ENCODE measurements at regions not wholly inside any gene's neighbourhood (a gene's known extent, or its start where the extent isn't known, plus 50 kb on each side); places are given as distances from the start of the nearest gene placed in this dataset.

- no peaks in the 10 kb centered on the region for H3K27me3 Mint-ChIP-seq
- H3K4me1 Mint-ChIP-seq (ENCODE audit: low read depth), result no peaks in the 10 kb centered on the region
- H3K36me3 Mint-ChIP-seq (ENCODE audit: low read depth), result no peaks in the 10 kb centered on the region
- ChIA-PET CTCF (no interaction called here), POLR2A (no interaction called here)
- no peak overlapping the region for H3K4me3 Mint-ChIP-seq
- H3K27ac Mint-ChIP-seq, result no peak overlapping the region
- ATAC-seq (ENCODE audit: poor library complexity), result no peak
- no peak for TF ChIP-seq CTCF (IDR thresholded peaks at IDR 0.05)
- no peak overlapping the region for H3K27ac ChIP-seq (ENCODE audit: low read depth in 1 of 2, low read length in 2 of 2)
- no peaks in the 10 kb centered on the region for H3K4me1 ChIP-seq (ENCODE audit: insufficient read depth, low read length)
- no peaks in the 10 kb centered on the region for H3K36me3 ChIP-seq (ENCODE audit: insufficient read depth, low read length)
- no peak for DNase-seq
- intact Hi-C loops (cut with DNase I, micrococcal nuclease), result no loop called here
- H3K9me3 ChIP-seq (ENCODE audit: control insufficient read depth in 1 of 2, insufficient read depth in 1 of 2, low read length in 2 of 2), result peaks cover 0 to 7% of the 10 kb centered on the region in 2 experiments
- H3K27me3 ChIP-seq (ENCODE audit: control insufficient read depth in 1 of 2, insufficient read depth in 2 of 2, low read length in 2 of 2), result no peaks in the 10 kb centered on the region
- H3K9me3 Mint-ChIP-seq, result peaks cover 2% of the 10 kb centered on the region
- no peak overlapping the region for H3K4me3 ChIP-seq (ENCODE audit: low read length)
Measured at GRCh38 chr3:95271395-95271794, 1208.5 kb downstream of the NSUN3 start.

GRCh38 chr3:95272166-95272565, 1209.3 kb downstream of the NSUN3 start:
- ATAC-seq (ENCODE audit: poor library complexity) (no peak), DNase-seq (no peak)
- intact Hi-C loops (cut with DNase I, micrococcal nuclease), result no loop called here
- peaks cover 2% of the 10 kb centered on the region for H3K9me3 Mint-ChIP-seq
- H3K4me1 Mint-ChIP-seq (ENCODE audit: low read depth), result no peaks in the 10 kb centered on the region
- POLR2A ChIA-PET, result no interaction called here
- CTCF ChIA-PET, result no interaction called here
- Histone ChIP-seq H3K4me1 (ENCODE audit: insufficient read depth, low read length) (no peaks in the 10 kb centered on the region), H3K9me3 (ENCODE audit: control insufficient read depth in 1 of 2, insufficient read depth in 1 of 2, low read length in 2 of 2) (peaks cover 0 to 5% of the 10 kb centered on the region in 2 experiments), H3K4me3 (ENCODE audit: low read length) (no peak overlapping the region), H3K36me3 (ENCODE audit: insufficient read depth, low read length) (no peaks in the 10 kb centered on the region), H3K27me3 (ENCODE audit: control insufficient read depth in 1 of 2, insufficient read depth in 2 of 2, low read length in 2 of 2) (no peaks in the 10 kb centered on the region), H3K27ac (ENCODE audit: low read depth in 1 of 2, low read length in 2 of 2) (no peak overlapping the region)
- no peak overlapping the region for H3K27ac Mint-ChIP-seq
- H3K4me3 Mint-ChIP-seq, result no peak overlapping the region
- no peaks in the 10 kb centered on the region for H3K36me3 Mint-ChIP-seq (ENCODE audit: low read depth)
- no peaks in the 10 kb centered on the region for H3K27me3 Mint-ChIP-seq
- TF ChIP-seq CTCF (IDR thresholded peaks at IDR 0.05), result no peak

- Mint-ChIP-seq H3K36me3 (ENCODE audit: low read depth) (no peaks in the 10 kb centered on the region), H3K27ac (no peak overlapping the region), H3K9me3 (peaks cover 2% of the 10 kb centered on the region), H3K4me1 (ENCODE audit: low read depth) (no peaks in the 10 kb centered on the region), H3K27me3 (no peaks in the 10 kb centered on the region), H3K4me3 (no peak overlapping the region)
- H3K4me3 ChIP-seq (ENCODE audit: low read length), result no peak overlapping the region
- H3K36me3 ChIP-seq (ENCODE audit: insufficient read depth, low read length), result no peaks in the 10 kb centered on the region
- H3K4me1 ChIP-seq (ENCODE audit: insufficient read depth, low read length), result no peaks in the 10 kb centered on the region
- no peak overlapping the region for H3K27ac ChIP-seq (ENCODE audit: low read depth in 1 of 2, low read length in 2 of 2)
- H3K27me3 ChIP-seq (ENCODE audit: control insufficient read depth in 1 of 2, insufficient read depth in 2 of 2, low read length in 2 of 2), result no peaks in the 10 kb centered on the region
- H3K9me3 ChIP-seq (ENCODE audit: control insufficient read depth in 1 of 2, insufficient read depth in 1 of 2, low read length in 2 of 2), result peaks cover 0 to 3% of the 10 kb centered on the region in 2 experiments
- intact Hi-C loops (cut with DNase I, micrococcal nuclease), result no loop called here
- ChIA-PET CTCF (no interaction called here), POLR2A (no interaction called here)
- no peak for DNase-seq
- no peak for ATAC-seq (ENCODE audit: poor library complexity)
- TF ChIP-seq CTCF (IDR thresholded peaks at IDR 0.05), result no peak
Measured at GRCh38 chr3:95272781-95273180, 1209.9 kb downstream of the NSUN3 start.
